GM12864 (cell line): ENCODE measurements at regions not wholly inside any gene's neighbourhood (a gene's known extent, or its start where the extent isn't known, plus 50 kb on each side); places are given as distances from the start of the nearest gene placed in this dataset.

Source experiments
- DNase-seq: peaks from one replicate; pipeline ENCODE4 v3.0.0-alpha.2; 2011; ENCODE audit warnings: low read depth
- H3K4me3 ChIP-seq: 2 replicates; pipeline ENCODE4 v1.5.1; 2011; ENCODE audit warnings: mild to moderate bottlenecking, low read depth, low read length, control low read depth
- TF ChIP-seq, protein P1 (sequence below): IDR thresholded peaks from 2 replicates; pipeline ENCODE4 v1.5.1; 2011; ENCODE audit warnings: low read depth, mild to moderate bottlenecking, moderate library complexity, low read length, control low read depth, inconsistent platforms; ENCODE audit errors: missing control alignments

DNA sequence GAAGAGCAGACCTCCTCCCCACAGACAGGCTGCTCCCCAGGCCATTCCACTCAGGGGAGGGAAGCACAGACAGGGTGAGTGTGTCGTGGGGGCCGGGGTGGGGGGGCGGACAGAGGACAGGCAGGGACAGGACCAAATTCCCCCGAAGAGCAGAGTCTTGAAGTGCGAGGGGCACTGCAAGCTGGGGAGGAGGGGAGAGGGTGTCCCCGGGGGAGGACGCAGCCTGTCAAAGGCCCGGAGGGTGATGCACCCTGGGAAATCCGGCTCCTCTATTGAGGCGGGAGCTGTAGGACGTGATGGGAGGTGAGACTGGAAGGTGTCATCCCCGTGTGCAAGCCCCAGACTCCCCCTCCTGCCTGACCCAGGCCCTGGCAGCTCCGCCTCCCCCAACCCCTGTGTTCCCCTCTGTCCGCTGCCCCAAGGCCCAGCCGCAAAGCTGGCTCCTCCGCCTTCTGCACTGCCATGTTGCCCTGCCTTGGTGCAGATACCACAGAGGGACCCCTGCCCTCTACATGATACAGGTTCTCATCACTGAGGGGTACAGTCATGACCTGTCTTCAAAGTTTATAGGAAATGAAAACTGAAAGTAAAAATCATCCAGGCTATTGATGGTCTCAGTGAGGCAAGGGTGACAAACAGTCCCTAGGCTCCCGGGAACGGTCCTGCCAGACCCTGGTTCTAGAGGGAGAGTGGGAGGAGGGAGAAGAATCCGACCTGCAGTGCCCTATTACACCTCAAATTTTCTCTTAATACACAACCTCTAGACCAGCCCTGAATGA is 76.3 kb upstream of the IQSEC1 start:
- TF ChIP-seq, protein P1, sequence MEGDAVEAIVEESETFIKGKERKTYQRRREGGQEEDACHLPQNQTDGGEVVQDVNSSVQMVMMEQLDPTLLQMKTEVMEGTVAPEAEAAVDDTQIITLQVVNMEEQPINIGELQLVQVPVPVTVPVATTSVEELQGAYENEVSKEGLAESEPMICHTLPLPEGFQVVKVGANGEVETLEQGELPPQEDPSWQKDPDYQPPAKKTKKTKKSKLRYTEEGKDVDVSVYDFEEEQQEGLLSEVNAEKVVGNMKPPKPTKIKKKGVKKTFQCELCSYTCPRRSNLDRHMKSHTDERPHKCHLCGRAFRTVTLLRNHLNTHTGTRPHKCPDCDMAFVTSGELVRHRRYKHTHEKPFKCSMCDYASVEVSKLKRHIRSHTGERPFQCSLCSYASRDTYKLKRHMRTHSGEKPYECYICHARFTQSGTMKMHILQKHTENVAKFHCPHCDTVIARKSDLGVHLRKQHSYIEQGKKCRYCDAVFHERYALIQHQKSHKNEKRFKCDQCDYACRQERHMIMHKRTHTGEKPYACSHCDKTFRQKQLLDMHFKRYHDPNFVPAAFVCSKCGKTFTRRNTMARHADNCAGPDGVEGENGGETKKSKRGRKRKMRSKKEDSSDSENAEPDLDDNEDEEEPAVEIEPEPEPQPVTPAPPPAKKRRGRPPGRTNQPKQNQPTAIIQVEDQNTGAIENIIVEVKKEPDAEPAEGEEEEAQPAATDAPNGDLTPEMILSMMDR = no peak
- H3K4me3 ChIP-seq = no peak overlapping the region
- no peak for DNase-seq

- no peak for DNase-seq
- no peak overlapping the region for H3K4me3 ChIP-seq
- TF ChIP-seq, protein P1 = no peak
Measured at GRCh38 chr3:13148561-13149329, 75.5 kb upstream of the IQSEC1 start.

DNA sequence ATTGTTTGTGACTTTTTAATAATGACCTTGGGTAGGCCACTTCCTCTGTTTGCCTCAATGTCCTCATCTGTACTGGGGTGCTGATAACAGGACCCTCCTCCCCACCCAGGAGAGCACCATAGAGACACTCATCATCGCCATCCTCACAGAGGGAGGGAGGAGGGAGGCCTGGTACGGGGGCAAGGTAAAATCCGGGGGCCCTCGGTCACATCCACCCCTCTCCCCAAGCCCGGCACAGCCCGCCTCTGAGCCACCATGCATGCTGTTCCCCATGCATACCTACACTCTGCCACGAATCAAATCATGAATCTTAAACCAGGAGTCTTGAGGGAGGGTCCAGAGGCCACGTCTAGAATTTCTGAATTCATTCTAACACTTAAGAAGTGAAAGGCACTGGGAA is 74.9 kb upstream of the IQSEC1 start:
- no peak for DNase-seq
- H3K4me3 ChIP-seq = no peak overlapping the region
- TF ChIP-seq, protein P1 = no peak

GRCh38 chr3:13147344-13147743 is 74.1 kb upstream of the IQSEC1 start:
- H3K4me3 ChIP-seq = no peak overlapping the region
- no peak for DNase-seq
- TF ChIP-seq, protein P1 = no peak

DNA sequence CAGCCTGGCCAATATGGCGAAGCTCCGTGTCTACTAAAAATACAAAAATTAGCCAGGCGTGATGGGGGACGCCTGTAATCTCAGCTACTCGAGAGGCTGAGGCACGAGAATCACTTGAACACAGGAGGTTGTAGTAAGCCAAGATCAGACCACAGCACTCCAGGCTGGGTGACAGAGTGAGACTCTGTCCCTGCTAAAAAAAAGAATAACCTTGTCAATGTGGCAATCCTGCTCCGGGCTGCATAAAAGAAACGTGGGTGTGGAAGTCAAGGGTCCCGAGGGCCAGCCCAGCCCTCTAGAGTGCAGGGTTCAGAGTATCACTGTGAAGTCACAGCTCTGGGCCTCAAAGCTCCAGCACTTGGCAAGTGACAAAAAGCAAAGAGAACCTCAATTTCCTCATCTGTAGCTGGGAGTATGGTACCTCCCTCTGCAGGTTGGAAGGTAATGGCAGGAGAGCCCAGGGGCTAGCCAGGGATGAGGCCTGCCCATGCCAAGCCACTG is 73.5 kb upstream of the IQSEC1 start:
- TF ChIP-seq, protein P1 = no peak
- no peak overlapping the region for H3K4me3 ChIP-seq
- no peak for DNase-seq

GRCh38 chr3:13145826-13146642 is 72.8 kb upstream of the IQSEC1 start:
- no peak overlapping the region for H3K4me3 ChIP-seq
- no peak for DNase-seq
- TF ChIP-seq, protein P1 = no peak
